ENCODE measurements at regions not wholly inside any gene's neighbourhood (a gene's known extent, or its start where the extent isn't known, plus 50 kb on each side); places are given as distances from the start of the nearest gene placed in this dataset.

DNA sequence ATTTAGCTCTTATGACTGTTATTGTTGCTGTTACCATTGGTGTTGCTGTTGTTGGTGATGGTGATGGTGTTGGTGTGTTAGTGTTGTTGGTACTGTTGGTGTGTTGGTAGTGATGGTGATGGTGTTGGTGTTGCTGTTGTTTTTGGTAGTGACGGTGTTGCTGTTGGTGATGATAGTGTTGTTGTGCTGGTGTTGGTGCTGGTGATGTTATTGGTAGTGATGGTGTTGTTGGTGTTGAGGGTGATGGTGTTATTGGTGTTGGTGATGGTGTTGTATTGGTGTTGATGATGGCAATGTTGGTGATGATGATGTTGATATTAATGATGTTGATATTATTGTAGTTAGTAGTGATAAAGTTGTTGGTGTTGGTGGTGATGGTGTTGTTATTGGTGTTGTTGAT lies 285.7 kb upstream of the FOXF1 start:
- ATAC-seq (no peak), DNase-seq (no peak)
- Histone ChIP-seq H3K4me1 (no peaks in the 10 kb centered on the region), H3K27ac (no peak overlapping the region), H3K27me3 (no peaks in the 10 kb centered on the region), H3K36me3 (no peaks in the 10 kb centered on the region), H3K9me3 (no peaks in the 10 kb centered on the region), H3K4me3 (no peak overlapping the region)
- WGBS (ENCODE audit: insufficient coverage, low coverage, low lambda C conversion rate, missing lambda C conversion rate): 87% methylated on average over 1 of the region's 1 CpG
- intact Hi-C loops (cut with DNase I): no loop called here
- TF ChIP-seq POLR2A (IDR thresholded peaks at IDR 0.05): no peak

DNA sequence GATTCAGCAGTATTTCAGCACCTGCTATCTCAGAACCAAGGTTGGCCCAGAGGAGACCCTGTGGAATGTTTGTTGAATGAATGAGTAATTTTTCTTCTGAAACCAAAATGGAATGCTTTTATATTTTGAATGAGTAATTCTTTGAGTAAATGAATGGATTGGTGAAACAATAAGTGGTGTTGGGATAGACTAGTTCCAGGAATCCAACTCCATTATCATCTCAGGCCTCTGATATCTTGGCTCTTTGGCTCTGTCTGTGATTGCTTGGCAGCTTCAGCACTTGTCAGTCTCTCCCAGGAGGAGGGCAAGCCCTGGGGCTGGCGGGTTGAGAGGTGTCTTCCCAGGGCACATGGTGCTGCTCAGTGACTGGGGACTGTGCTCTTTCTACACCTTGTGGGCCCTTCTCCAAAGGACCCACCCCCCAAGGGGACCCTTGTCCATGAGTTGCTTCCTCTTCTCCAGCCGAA lies 284.4 kb upstream of the FOXF1 start:
- DNase-seq: peak in 1 of 3 donors; percentile 11
- 29% methylated on average over 1 of the region's 2 CpGs for WGBS (ENCODE audit: insufficient coverage, low coverage, low lambda C conversion rate, missing lambda C conversion rate)
- H3K4me3 ChIP-seq: no peak overlapping the region

DNA sequence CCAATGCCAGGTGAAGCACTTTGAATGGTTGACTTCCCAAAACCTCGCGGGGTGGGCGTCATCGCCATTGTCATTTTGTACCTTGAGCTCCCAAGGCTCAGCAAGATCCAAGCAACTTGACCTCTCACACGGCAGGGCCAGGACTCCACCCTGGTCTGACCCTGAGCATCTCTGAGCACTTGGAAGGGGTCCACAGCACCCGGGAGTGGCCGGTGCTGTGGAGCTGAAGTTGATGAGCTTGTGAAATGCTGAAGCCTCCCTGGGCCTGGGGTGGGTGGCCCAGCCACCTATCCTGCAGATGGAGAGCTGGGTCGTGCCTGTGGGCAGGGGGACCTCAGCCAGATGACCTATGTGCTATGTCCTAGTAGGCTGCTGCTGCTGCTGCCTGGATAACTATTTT lies 283.3 kb upstream of the FOXF1 start:
- intact Hi-C loops (cut with DNase I): no loop called here

More for the DNA sequence above, 284.4 kb upstream of the FOXF1 start:
- no peaks in the 10 kb centered on the region for H3K4me1 ChIP-seq
- ATAC-seq: no peak
- H3K27ac ChIP-seq: no peak overlapping the region
- no peaks in the 10 kb centered on the region for H3K27me3 ChIP-seq
- intact Hi-C loops (cut with DNase I): no loop called here
- no peaks in the 10 kb centered on the region for H3K9me3 ChIP-seq
- no peak for TF ChIP-seq POLR2A (IDR thresholded peaks at IDR 0.05)
- TF ChIP-seq, protein P1, sequence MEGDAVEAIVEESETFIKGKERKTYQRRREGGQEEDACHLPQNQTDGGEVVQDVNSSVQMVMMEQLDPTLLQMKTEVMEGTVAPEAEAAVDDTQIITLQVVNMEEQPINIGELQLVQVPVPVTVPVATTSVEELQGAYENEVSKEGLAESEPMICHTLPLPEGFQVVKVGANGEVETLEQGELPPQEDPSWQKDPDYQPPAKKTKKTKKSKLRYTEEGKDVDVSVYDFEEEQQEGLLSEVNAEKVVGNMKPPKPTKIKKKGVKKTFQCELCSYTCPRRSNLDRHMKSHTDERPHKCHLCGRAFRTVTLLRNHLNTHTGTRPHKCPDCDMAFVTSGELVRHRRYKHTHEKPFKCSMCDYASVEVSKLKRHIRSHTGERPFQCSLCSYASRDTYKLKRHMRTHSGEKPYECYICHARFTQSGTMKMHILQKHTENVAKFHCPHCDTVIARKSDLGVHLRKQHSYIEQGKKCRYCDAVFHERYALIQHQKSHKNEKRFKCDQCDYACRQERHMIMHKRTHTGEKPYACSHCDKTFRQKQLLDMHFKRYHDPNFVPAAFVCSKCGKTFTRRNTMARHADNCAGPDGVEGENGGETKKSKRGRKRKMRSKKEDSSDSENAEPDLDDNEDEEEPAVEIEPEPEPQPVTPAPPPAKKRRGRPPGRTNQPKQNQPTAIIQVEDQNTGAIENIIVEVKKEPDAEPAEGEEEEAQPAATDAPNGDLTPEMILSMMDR (IDR thresholded peaks at IDR 0.05): no peak
- no peaks in the 10 kb centered on the region for H3K36me3 ChIP-seq

DNA sequence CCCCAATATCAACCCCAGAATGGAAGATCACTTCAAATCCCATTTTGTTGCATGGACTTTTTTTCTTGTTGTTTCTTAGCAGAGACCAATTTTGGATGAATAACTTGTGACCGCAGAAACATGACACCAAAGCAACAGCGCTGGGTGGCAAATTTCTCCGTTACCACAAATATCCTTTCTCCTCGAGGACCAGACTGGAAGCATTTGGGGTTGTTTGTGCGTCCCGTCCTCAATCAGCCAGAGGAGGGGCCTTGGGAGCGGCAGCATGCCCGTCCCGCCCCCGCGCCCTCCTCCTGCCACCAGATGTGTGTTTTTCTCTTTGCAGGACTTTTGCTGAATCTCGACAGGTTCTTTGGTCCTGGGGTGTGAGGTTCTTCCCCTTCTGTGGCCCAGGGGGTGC lies 282.5 kb upstream of the FOXF1 start:
- no peak for DNase-seq
- intact Hi-C loops (cut with DNase I): no loop called here
- H3K4me3 ChIP-seq: no peak overlapping the region
- H3K36me3 ChIP-seq: no peaks in the 10 kb centered on the region
- no peaks in the 10 kb centered on the region for H3K27me3 ChIP-seq
- no peak overlapping the region for H3K27ac ChIP-seq
- no peaks in the 10 kb centered on the region for H3K4me1 ChIP-seq
- ATAC-seq: no peak
- no peak for TF ChIP-seq POLR2A (IDR thresholded peaks at IDR 0.05)
- TF ChIP-seq, protein P1 (IDR thresholded peaks at IDR 0.05): no peak
- WGBS (ENCODE audit: insufficient coverage, low coverage, low lambda C conversion rate, missing lambda C conversion rate): 27% methylated on average over 11 of the region's 12 CpGs
- no peaks in the 10 kb centered on the region for H3K9me3 ChIP-seq

More for the DNA sequence above, 283.3 kb upstream of the FOXF1 start:
- 72% methylated on average over 7 of the region's 8 CpGs for WGBS (ENCODE audit: insufficient coverage, low coverage, low lambda C conversion rate, missing lambda C conversion rate)
- ATAC-seq (no peak), DNase-seq (peak in 1 of 3 donors; percentile 35)
- no peaks in the 10 kb centered on the region for H3K36me3 ChIP-seq
- H3K9me3 ChIP-seq: no peaks in the 10 kb centered on the region
- no peak overlapping the region for H3K27ac ChIP-seq
- no peak for TF ChIP-seq POLR2A (IDR thresholded peaks at IDR 0.05)
- TF ChIP-seq, protein P1 (IDR thresholded peaks at IDR 0.05): no peak
- H3K4me1 ChIP-seq: no peaks in the 10 kb centered on the region
- H3K27me3 ChIP-seq: no peaks in the 10 kb centered on the region
- H3K4me3 ChIP-seq: no peak overlapping the region

DNA sequence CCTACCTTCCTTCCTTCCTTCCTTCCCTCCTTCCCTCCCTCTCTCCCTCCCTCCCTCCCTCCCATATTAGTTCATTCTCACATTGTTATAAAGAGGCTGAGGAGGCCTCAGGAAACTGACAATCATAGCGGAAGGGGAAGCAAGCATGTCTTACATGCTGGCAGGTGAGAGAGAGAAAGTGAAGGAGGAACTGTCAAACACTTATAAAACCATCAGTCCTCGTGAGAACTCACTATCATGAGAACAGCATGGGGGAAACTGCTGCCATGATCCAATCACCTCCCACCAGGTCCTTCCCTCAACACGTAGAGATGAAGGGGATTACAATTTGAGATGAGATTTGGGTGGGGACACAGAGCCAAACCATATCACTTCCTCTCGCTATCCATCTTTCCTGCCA lies 281.6 kb upstream of the FOXF1 start:
- DNase-seq (peak in 1 of 3 donors; percentile 3), ATAC-seq (no peak)
- WGBS (ENCODE audit: insufficient coverage, low coverage, low lambda C conversion rate, missing lambda C conversion rate): 43% methylated on average over 4 of the region's 4 CpGs
- Histone ChIP-seq H3K4me1 (no peaks in the 10 kb centered on the region), H3K27ac (no peak overlapping the region), H3K36me3 (no peaks in the 10 kb centered on the region), H3K27me3 (no peaks in the 10 kb centered on the region), H3K4me3 (no peak overlapping the region), H3K9me3 (no peaks in the 10 kb centered on the region)
- no peak for TF ChIP-seq POLR2A (IDR thresholded peaks at IDR 0.05)
- TF ChIP-seq, protein P1 (IDR thresholded peaks at IDR 0.05): no peak
- intact Hi-C loops (cut with DNase I): no loop called here
